ENCODE measurements at regions not wholly inside any gene's neighbourhood (a gene's known extent, or its start where the extent isn't known, plus 50 kb on each side); places are given as distances from the start of the nearest gene placed in this dataset.

DNA sequence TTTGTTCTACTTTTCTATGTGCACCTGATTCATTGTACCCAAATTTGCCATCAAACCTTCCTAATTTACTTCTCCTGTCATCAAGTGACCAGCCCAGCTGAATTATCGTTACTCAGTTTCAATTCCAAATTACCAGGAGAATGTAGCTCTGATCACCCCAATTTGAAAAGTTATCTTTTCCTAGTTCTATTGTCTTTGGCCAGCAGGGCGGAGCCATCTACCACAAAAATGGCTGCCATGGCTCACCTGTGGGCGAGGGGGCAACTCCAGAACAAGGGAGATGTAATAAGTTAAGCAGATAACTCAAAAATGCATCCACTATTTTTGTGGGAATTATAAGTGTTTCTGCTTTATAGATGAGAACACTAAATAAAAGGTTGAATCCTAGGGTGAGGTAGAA, 133.8 kb upstream of the MOCS2 start:
- no peak overlapping the region for H3K4me2 ChIP-seq (replicated peaks; ENCODE audit: extremely low read depth, low read length, poor library complexity, severe bottlenecking)
- Mint-ChIP-seq H3K36me3 (no peaks in the 10 kb centered on the region), H3K27ac (no peak overlapping the region), H3K4me1 (peaks cover 8% of the 10 kb centered on the region), H3K27me3 (ENCODE audit: low read depth in 3 of 3) (peaks cover 0 to 3% (median 0%) of the 10 kb centered on the region in 3 donors), H3K9me3 (peaks cover 0 to 3% (median 2%) of the 10 kb centered on the region in 7 donors), H3K4me3 (no peak overlapping the region)
- no peaks in the 10 kb centered on the region for H3K36me3 ChIP-seq (replicated peaks in 1 of 2; ENCODE audit: control insufficient read depth in 1 of 2, insufficient read depth in 2 of 2, low read length in 2 of 2)
- H3K27ac ChIP-seq (ENCODE audit: low read depth in 1 of 2, low read length in 2 of 2), result no peak overlapping the region
- no peaks in the 10 kb centered on the region for H3K27me3 ChIP-seq (ENCODE audit: control insufficient read depth in 2 of 2, insufficient read depth in 2 of 2, low read length in 2 of 2)
- H3K9ac ChIP-seq (ENCODE audit: insufficient read depth, low read length, poor library complexity, severe bottlenecking), result no peak overlapping the region
- 100% methylated on average over 1 of the region's 3 CpGs for WGBS (ENCODE audit: insufficient coverage)
- no peaks in the 10 kb centered on the region for H3K79me2 ChIP-seq (ENCODE audit: insufficient read depth, low read length)
- H3K4me1 ChIP-seq (ENCODE audit: control insufficient read depth in 1 of 2, insufficient read depth in 2 of 2, low read length in 2 of 2), result no peaks in the 10 kb centered on the region
- DNase-seq, result no peak
- no peak overlapping the region for H3K4me3 ChIP-seq (replicated peaks in 1 of 3; ENCODE audit: low read depth in 2 of 3, low read length in 3 of 3)
- intact Hi-C loops (cut with micrococcal nuclease), result no loop called here
- H2AFZ ChIP-seq (ENCODE audit: insufficient read depth, low read depth, low read length, poor library complexity, severe bottlenecking), result no peak overlapping the region
- TF ChIP-seq, protein P1, sequence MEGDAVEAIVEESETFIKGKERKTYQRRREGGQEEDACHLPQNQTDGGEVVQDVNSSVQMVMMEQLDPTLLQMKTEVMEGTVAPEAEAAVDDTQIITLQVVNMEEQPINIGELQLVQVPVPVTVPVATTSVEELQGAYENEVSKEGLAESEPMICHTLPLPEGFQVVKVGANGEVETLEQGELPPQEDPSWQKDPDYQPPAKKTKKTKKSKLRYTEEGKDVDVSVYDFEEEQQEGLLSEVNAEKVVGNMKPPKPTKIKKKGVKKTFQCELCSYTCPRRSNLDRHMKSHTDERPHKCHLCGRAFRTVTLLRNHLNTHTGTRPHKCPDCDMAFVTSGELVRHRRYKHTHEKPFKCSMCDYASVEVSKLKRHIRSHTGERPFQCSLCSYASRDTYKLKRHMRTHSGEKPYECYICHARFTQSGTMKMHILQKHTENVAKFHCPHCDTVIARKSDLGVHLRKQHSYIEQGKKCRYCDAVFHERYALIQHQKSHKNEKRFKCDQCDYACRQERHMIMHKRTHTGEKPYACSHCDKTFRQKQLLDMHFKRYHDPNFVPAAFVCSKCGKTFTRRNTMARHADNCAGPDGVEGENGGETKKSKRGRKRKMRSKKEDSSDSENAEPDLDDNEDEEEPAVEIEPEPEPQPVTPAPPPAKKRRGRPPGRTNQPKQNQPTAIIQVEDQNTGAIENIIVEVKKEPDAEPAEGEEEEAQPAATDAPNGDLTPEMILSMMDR (IDR thresholded peaks at IDR 0.05), result no peak
- no peaks in the 10 kb centered on the region for H3K9me3 ChIP-seq (replicated peaks in 1 of 2; ENCODE audit: control insufficient read depth in 1 of 2, insufficient read depth in 1 of 2, low read length in 2 of 2)
- H4K20me1 ChIP-seq (ENCODE audit: insufficient read depth, low read length), result no peaks in the 10 kb centered on the region

DNA sequence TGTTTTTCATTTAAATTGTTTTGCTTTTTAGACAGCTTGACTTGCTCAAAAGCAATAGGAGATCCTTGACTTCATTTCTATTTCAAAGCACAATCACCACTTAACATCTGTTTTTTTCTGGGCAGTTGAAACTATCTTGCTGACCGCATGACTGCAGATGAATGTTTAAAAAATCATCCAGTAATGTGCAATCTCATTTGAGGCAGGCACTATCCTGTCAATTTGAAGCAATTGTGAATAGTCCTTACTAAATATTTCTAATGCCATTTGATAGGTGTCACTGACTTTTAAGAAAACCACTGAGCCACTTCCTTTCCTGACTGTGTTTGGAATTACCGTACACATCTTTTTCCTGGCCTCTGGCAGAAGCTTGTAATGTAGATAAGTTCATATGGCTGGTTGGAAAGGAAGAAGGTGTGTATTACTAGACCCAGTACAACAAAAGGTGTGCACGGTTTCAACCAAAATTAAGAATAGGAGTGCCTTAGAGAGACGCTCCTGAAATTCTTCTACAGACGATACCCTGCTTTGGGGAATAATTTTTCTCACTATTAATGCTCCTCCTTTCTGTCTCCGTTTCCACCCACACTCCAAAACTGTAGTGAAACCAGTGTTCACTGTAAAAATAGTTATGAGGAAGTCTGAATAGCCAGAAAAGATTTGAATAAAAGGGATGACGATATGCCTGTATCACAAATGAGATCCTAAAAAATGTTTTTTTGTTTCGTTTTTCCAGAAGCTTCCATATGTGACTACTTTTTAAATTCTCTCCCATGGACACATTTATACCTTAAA, 136.7 kb upstream of the MOCS2 start:
- intact Hi-C loops (cut with micrococcal nuclease), result no loop called here
- H4K20me1 ChIP-seq (ENCODE audit: insufficient read depth, low read length), result no peaks in the 10 kb centered on the region
- H3K4me3 Mint-ChIP-seq, result peak overlapping the region in 1 of 2 donors; percentile 18

More for the DNA sequence above, 136.7 kb upstream of the MOCS2 start:
- Histone ChIP-seq H3K4me1 (ENCODE audit: control insufficient read depth in 1 of 2, insufficient read depth in 2 of 2, low read length in 2 of 2) (no peaks in the 10 kb centered on the region), H3K9me3 (replicated peaks in 1 of 2; ENCODE audit: control insufficient read depth in 1 of 2, insufficient read depth in 1 of 2, low read length in 2 of 2) (no peaks in the 10 kb centered on the region), H3K27me3 (ENCODE audit: control insufficient read depth in 2 of 2, insufficient read depth in 2 of 2, low read length in 2 of 2) (no peaks in the 10 kb centered on the region), H3K9ac (ENCODE audit: insufficient read depth, low read length, poor library complexity, severe bottlenecking) (no peak overlapping the region), H3K4me2 (replicated peaks; ENCODE audit: extremely low read depth, low read length, poor library complexity, severe bottlenecking) (no peak overlapping the region), H3K27ac (ENCODE audit: low read depth in 1 of 2, low read length in 2 of 2) (no peak overlapping the region), H3K4me3 (replicated peaks in 1 of 3; ENCODE audit: low read depth in 2 of 3, low read length in 3 of 3) (no peak overlapping the region), H2AFZ (ENCODE audit: insufficient read depth, low read depth, low read length, poor library complexity, severe bottlenecking) (peak overlapping the region; percentile 7), H3K36me3 (replicated peaks in 1 of 2; ENCODE audit: control insufficient read depth in 1 of 2, insufficient read depth in 2 of 2, low read length in 2 of 2) (no peaks in the 10 kb centered on the region), H3K79me2 (ENCODE audit: insufficient read depth, low read length) (no peaks in the 10 kb centered on the region)
- peaks cover 8% of the 10 kb centered on the region for H3K4me1 Mint-ChIP-seq
- H3K27ac Mint-ChIP-seq, result no peak overlapping the region
- peaks cover 0 to 3% (median 0%) of the 10 kb centered on the region in 7 donors for H3K9me3 Mint-ChIP-seq
- TF ChIP-seq, protein P1 (IDR thresholded peaks at IDR 0.05), result no peak
- H3K36me3 Mint-ChIP-seq, result no peaks in the 10 kb centered on the region
- H3K27me3 Mint-ChIP-seq (ENCODE audit: low read depth in 3 of 3), result peaks cover 0 to 3% (median 0%) of the 10 kb centered on the region in 3 donors
- 20% methylated on average over 1 of the region's 8 CpGs for WGBS (ENCODE audit: insufficient coverage)
- DNase-seq, result no peak

Data from CD14-positive monocyte (primary cell).